Psoas muscle (tissue), 7 donors: ENCODE measurements at regions not wholly inside any gene's neighbourhood (a gene's known extent, or its start where the extent isn't known, plus 50 kb on each side); places are given as distances from the start of the nearest gene placed in this dataset.

Experiments used
- ATAC-seq, 4 donors: fragments of 200-7000 bp; cut with Tn5 transposase; one replicate each; pipeline ENCODE4 v1.9.1; 2020; ENCODE audit warnings: moderate library complexity in 3 of 4, mild to moderate bottlenecking in 2 of 4
- DNase-seq, 2 donors: peaks; one replicate each; pipeline ENCODE4 v3.0.0-alpha.2; 2020
- H3K27ac ChIP-seq: fragments of 200-600 bp; one replicate; pipeline ENCODE4 v1.8.0; 2022
- H3K27me3 ChIP-seq, 3 donors: fragments of 200-600 bp in 1 of 3; one replicate each; pipeline versions ENCODE4 v1.6.1 to v1.8.0; 2013 to 2022; ENCODE audit warnings: low read length in 2 of 3, mild to moderate bottlenecking in 2 of 3, moderate library complexity in 1 of 3; ENCODE audit not compliant: insufficient read depth in 3 of 3
- H3K36me3 ChIP-seq, 2 donors: fragments of 200-600 bp in 1 of 2; one replicate each; pipeline versions ENCODE4 v1.6.1 to v1.8.0; 2013 to 2022; ENCODE audit warnings: low read depth in 1 of 2, mild to moderate bottlenecking in 1 of 2, moderate library complexity in 1 of 2; ENCODE audit not compliant: insufficient read depth in 1 of 2
- H3K4me1 ChIP-seq: fragments of 200-600 bp; one replicate; pipeline ENCODE4 v1.8.0; 2022
- H3K4me3 ChIP-seq: fragments of 200-600 bp; one replicate; pipeline ENCODE4 v1.8.0; 2022; ENCODE audit warnings: mild to moderate bottlenecking
- H3K9me3 ChIP-seq: fragments of 200-600 bp; one replicate; pipeline ENCODE4 v1.8.0; 2022
- WGBS, 3 donors: extraction: QIAGEN DNeasy Blood & Tissue Kit; methylation state at CpG; one replicate each; pipeline versions ENCODE4 v1.1.6 to v1.1.7; 2013; 5-methylcytosine and 5-hydroxymethylcytosine counted together
- intact Hi-C, 2 donors: fragments of 100-400 bp; cut with DNase I; formaldehyde crosslinking; loops; one replicate each; pipeline versions ENCODE4 v1.11.0 to v1.14.2; 2022
- TF ChIP-seq, protein P1 (sequence below): fragments of 200-600 bp; IDR thresholded peaks from one replicate; pipeline ENCODE4 v1.8.0; 2022; ENCODE audit warnings: antibody characterized with exemption
- donor health status: healthy with polysubstance abuse.
- donor health status: DM: no; HTN: no; CAD: no; lungs with moderate emphysema.
- donor health status: Bipolar disorder and iron deficiency.
- donor health status: healthy.
- donor health status: DM: yes; HTN: yes; CAD: no.
- donor health status: DM: no; HTN: no; CAD: no.
- donor health status: DM: yes; HTN: yes; CAD: no.

DNA sequence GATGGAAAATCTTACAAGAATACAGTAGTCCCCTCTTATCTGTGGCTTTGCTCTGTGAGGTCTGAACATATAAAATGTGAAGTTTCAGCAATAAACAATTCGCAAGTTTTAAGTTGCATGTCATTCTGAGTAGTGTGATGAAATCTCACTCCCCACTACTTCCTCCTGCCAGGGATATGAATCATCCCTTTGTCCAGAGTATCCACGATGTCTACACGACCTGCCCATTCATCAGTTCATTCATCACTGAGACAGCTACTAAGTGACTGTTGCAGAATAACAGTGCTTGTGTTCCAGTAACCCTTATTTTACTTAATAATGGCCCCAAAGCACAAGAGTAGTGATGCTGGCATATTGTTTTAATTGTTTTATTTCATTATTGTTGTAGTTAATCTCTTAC, 489.2 kb upstream of the UBE2E2 start:
- Histone ChIP-seq H3K9me3 (no peaks in the 10 kb centered on the region), H3K36me3 (no peaks in the 10 kb centered on the region), H3K4me1 (no peaks in the 10 kb centered on the region), H3K27ac (no peak overlapping the region), H3K27me3 (no peaks in the 10 kb centered on the region), H3K4me3 (no peak overlapping the region)
- ATAC-seq (peak in 1 of 4 donors; percentile 84), DNase-seq (no peak)
- intact Hi-C loops, result no loop called here
- 26 to 30% (median 28%) methylated on average over 3 of the region's 3 CpGs for WGBS, 3 donors
- TF ChIP-seq, protein P1, sequence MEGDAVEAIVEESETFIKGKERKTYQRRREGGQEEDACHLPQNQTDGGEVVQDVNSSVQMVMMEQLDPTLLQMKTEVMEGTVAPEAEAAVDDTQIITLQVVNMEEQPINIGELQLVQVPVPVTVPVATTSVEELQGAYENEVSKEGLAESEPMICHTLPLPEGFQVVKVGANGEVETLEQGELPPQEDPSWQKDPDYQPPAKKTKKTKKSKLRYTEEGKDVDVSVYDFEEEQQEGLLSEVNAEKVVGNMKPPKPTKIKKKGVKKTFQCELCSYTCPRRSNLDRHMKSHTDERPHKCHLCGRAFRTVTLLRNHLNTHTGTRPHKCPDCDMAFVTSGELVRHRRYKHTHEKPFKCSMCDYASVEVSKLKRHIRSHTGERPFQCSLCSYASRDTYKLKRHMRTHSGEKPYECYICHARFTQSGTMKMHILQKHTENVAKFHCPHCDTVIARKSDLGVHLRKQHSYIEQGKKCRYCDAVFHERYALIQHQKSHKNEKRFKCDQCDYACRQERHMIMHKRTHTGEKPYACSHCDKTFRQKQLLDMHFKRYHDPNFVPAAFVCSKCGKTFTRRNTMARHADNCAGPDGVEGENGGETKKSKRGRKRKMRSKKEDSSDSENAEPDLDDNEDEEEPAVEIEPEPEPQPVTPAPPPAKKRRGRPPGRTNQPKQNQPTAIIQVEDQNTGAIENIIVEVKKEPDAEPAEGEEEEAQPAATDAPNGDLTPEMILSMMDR, result no peak

DNA sequence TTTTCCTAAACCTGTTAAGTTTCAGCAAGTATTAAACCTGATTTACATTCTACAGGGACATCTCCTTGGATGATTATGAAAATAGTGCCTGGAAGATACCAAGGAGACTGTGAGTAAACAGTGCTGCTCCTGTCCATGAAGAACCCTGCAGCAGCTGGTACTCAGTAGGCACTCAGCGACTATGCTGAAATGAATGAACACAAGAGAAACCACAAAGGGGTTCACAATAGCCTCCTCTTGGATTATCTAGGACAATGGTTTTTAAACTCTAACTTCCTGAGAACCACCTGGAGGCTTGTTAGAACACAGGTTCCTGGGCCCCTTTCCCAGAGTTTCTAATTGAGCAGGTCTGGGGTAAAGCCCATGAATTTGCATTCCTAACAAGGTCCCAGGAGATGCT, 488.4 kb upstream of the UBE2E2 start:
- Histone ChIP-seq H3K4me3 (no peak overlapping the region), H3K4me1 (no peaks in the 10 kb centered on the region), H3K36me3 (no peaks in the 10 kb centered on the region), H3K27ac (no peak overlapping the region), H3K27me3 (no peaks in the 10 kb centered on the region), H3K9me3 (no peaks in the 10 kb centered on the region)
- intact Hi-C loops, result no loop called here
- TF ChIP-seq, protein P1, result no peak
- ATAC-seq (no peak), DNase-seq (no peak)
- 82 to 85% (median 83%) methylated on average over 1 of the region's 1 CpG for WGBS, 3 donors

DNA sequence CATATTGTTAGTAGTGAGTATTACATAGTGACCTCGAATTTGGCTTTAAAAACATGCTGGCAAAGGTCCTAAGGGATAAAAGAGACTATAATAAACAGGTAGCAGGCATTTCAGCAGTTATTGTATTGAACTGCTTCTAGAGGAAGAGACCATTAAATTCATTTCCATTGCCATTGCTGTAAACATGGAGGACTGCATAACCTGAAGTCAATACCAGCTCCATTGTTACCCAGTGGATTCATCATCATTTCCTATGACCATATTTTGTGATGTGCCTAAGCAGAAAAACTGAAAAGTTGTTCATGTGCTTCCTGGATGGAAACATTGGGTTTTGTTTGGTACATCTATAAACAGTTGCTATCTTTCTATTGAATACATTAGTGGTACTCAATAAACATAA, 482.5 kb upstream of the UBE2E2 start:
- H3K27ac ChIP-seq, result no peak overlapping the region
- H3K4me1 ChIP-seq, result no peaks in the 10 kb centered on the region
- ATAC-seq (no peak), DNase-seq (no peak)
- H3K9me3 ChIP-seq, result no peaks in the 10 kb centered on the region
- intact Hi-C loops, result no loop called here
- H3K27me3 ChIP-seq, result no peaks in the 10 kb centered on the region
- H3K36me3 ChIP-seq, result no peaks in the 10 kb centered on the region
- WGBS, 3 donors, result 10 to 21% (median 18%) methylated on average over 1 of the region's 1 CpG
- no peak overlapping the region for H3K4me3 ChIP-seq
- TF ChIP-seq, protein P1, result no peak

DNA sequence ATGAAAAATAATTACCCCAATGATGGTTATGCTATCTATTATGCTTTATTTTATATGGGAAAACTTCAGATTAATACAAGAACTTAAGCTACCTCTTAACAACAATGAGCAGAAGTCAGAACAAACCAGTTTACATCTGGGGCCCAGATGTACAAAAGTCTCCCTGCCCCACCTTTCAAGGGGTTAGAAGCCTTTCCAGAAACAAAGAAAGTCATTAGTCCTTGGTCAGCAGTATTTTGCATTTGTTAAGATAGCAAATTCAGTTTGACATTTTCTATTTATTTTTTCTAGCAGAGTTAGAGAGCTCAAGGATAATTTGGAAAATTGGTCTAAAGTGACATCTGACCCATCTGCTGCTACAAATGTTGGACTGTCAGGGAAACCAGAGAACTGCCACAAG, 478.7 kb upstream of the UBE2E2 start:
- Histone ChIP-seq H3K27me3 (no peaks in the 10 kb centered on the region), H3K27ac (no peak overlapping the region), H3K36me3 (no peaks in the 10 kb centered on the region), H3K4me1 (no peaks in the 10 kb centered on the region), H3K4me3 (no peak overlapping the region), H3K9me3 (no peaks in the 10 kb centered on the region)
- intact Hi-C loops, result no loop called here
- ATAC-seq (no peak), DNase-seq (no peak)
- TF ChIP-seq, protein P1, result no peak

DNA sequence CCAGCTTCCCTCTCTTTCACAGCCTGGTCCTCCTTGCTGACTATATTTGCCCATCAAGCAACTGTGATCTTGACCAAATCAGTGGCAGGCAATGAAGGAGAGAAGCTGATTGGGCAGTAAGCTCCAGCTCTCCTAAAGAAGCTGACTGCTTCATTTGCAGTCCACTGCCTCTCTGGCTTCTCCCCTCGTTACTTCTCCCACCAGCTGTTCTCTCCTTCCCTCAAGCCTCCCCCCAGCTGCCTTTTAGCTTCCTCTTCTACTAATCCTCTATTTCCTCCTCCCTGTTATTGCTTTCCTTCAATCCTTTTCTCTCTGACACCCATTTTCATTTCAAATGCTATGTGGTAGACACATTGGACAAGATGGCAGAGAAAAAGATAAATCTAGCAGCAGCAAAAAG, 474.7 kb upstream of the UBE2E2 start:
- no peaks in the 10 kb centered on the region for H3K27me3 ChIP-seq
- intact Hi-C loops, result no loop called here
- no peak overlapping the region for H3K4me3 ChIP-seq
- ATAC-seq (no peak), DNase-seq (no peak)
- H3K27ac ChIP-seq, result no peak overlapping the region
- no peaks in the 10 kb centered on the region for H3K4me1 ChIP-seq
- no peaks in the 10 kb centered on the region for H3K36me3 ChIP-seq
- TF ChIP-seq, protein P1, result no peak
- H3K9me3 ChIP-seq, result no peaks in the 10 kb centered on the region
- 23 to 32% (median 24%) methylated on average over 1 of the region's 1 CpG for WGBS, 3 donors
